Daoy (cell line): ENCODE measurements at regions not wholly inside any gene's neighbourhood (a gene's known extent, or its start where the extent isn't known, plus 50 kb on each side); places are given as distances from the start of the nearest gene placed in this dataset.
"Not testable (repeated sequence)": the region's sequence is repeated elsewhere in the genome, so short reads cannot be mapped to it uniquely, and the experiment has no call there.

Experiments
- DNase-seq: peaks from one replicate; pipeline ENCODE4 v3.0.0-alpha.2; 2015; ENCODE audit warnings: low read depth

DNA sequence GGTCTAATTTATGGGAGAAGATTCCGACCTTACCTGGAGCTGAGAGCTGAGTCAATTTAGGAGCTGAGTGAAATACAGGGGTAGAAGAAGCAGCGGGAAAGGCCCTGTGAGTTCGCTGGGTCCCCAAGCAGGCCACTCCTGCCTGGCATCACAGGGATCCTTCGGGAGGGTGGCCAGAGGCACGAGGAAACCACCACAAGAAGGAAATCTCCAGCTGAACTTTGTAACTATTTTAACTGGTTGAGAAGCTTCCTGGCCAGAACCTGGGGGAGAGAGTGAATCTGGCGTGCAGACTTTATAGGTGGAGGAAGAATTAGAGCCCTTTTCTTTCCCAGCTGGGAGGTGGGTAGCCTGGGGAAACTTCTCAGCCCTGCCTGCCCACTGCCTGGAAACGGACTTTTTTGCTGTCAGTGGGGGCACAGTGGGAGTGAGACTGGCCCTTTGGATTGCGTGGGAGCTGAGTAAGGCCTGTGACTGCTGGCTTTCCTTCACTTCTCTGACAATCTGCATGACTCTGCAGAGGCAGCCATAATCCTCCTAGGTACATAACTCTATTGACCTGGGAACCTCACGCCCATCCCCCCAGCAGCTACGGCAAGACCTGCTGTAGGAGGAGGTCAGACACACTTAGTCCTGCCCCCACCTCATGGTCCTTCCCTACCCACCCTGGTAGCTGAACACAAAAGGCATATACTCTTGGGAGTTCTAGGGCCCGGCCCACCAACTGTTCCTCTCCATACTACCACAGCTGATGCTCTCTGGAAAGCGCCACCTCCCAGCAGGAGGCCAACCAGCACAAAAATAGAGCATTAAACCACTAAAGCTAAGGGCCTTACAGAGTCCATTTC lies 340.7 kb downstream of the CNTN3 start:
- DNase-seq = no peak

- DNase-seq = peak; percentile 5
These were observed 341.4 kb downstream of the CNTN3 start for GRCh38 chr3:74273091-74273490.

DNA sequence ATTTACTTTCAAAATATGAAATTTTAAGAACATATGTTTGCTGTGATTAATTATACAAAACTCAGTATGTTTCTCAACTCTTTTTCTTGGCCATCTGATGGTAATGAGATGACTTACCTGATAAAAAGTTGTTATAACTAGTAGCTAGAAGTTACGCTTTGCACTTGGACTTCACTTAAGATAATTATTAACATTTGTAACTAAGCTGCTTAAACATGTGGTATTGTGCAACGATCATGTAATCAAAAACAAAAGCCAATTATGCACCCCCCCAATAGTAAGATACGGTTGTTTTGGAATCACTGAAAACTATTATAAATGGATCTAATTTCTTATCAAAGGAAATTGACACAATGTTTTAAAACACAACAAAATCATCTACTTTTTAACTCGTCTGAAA lies 342.9 kb downstream of the CNTN3 start:
- DNase-seq = no peak

DNA sequence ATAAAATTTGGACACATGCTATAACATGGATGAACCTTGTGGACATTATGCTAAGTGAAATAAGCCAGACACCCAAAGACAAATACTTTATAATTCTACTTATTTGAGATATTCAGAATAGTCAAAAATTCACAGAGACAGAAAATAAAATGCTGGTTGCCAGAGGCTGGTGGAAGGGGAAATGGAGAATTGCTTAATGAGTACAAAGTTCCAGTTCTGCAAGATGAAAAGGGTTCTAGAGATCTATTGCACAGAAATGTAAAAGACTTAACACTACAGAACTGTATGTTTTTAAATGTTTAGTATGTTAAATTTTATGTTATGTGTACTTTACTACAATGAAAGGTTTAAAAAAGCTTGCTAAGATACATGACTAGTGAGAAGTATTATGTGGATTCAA lies 344.8 kb downstream of the CNTN3 start:
- DNase-seq = no peak

DNA sequence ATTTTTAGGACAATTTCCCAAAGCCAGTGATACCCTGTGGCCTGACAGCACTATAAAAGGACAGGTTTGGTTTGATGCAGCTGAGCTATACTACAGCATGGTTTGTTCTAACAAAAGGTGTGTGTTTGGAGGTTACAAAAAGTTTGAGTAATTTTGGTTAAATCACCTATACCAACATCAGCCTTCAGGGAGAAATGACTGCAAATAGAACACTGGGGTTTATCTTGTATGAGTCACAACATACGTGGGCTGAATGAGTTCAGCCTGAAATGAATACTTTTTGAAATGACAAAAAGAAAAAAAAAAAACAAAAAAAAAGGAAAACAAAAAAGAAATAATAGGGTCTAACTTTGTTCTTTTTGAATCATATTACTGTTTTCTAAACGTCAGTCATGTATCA lies 345.7 kb downstream of the CNTN3 start:
- peak; percentile 4 for DNase-seq

DNA sequence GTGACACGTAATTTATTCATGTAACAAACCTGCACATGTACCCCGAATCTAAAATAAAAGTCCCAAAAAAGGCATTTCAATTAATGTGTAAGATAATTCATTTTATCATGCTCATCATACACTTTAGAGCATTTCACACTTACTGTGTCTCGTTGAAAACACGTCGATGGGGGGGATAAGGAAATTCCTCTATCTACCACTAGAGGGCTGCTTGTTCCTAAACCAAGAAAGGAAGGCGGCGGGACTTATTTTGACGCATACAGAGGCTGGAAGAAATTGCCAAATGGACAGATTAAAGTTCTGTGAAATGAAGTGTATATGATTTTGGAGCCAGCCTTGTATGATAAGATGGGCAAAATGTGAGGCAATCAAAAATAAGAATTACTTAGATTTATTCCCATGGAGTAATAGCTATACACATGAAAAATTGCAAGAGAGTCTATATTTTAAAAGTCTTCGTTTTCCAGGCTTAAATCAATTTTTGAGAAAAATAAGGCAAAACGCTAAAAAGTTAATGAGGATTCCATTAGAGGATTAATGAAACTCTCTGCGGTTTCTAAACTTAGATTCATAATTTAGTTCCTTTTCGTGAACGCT lies 346.8 kb downstream of the CNTN3 start:
- peak; percentile 15 for DNase-seq

- no peak for DNase-seq
These were observed 347.3 kb downstream of the CNTN3 start for GRCh38 chr3:74267131-74267530.

DNA sequence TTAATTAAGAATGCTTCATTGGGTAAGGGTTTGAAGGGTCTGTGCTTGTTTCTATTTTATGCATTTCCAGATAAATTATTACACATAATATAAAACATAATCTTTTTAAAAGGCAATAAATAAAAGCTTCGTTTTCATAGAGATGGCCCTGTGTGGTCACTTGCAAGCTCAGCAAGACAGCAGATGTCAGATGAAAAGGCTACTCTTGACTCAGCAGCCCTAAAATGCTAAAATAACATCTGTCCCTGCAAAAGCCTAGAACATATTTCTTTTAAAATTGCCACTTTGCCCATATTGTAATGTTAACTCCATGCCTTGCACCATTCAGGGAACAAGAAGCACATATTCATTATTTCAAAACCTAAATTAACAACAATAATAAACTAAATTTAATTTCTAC lies 349.4 kb downstream of the CNTN3 start:
- DNase-seq = no peak

DNA sequence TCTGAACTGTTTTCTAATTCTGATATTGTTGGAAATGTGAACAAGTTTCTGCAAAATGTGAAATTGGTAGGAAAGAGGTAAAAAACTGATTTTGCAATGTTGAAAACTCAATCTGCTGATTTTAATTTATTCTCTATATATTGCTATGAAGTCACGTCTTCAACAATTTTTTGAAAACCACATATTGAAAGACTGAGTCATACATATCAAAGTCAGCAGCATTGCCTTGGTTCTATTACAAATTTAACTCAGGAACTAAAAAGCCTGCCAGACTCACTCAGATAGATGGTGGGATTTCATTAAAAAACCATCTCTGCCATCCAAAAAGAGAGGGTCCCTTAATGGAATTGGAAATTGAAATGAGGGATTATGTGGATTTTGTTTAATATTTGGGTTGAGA lies 351.4 kb downstream of the CNTN3 start:
- no peak for DNase-seq

DNA sequence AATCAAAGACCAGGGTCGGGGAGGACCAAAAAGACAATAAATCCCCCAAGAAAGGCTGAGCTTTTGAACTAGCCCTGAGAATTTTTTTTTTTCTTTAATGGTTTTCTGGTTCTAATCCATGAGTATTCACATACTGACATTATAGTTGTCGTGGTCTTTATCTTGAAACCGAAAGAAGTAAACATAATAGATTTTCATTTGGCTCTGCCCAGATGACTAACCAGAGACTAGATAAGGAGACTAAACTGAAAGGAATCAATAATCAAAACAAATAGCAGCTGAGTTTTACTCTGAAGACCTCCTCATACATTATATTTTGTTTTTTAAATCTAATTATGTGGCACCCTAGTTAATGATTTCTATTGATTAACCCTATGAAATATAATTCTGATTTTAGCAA lies 381.4 kb downstream of the CNTN3 start:
- DNase-seq = no peak

GRCh38 chr3:74217467-74217866 lies 397.0 kb downstream of the CNTN3 start:
- DNase-seq = no peak

DNA sequence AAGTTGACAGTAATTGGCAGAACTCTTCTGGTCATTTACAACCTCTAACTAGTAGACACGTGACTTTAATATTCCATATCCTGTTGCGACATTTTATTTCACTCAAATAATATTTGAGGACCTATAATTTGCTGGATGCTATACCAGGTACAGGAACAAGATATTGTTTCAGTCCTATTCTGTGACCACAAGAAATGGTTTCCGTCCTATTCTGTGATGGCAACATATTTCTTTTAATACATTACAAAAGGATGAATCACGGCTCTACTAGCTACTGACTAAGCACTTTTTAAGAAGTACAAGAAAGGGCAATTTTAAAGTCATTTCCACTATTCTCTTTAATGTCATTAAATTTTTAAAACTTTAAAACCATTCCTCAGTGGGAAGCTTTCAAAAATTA lies 400.2 kb downstream of the CNTN3 start:
- no peak for DNase-seq

GRCh38 chr3:74210739-74211138 lies 403.7 kb downstream of the CNTN3 start:
- DNase-seq = no peak

DNA sequence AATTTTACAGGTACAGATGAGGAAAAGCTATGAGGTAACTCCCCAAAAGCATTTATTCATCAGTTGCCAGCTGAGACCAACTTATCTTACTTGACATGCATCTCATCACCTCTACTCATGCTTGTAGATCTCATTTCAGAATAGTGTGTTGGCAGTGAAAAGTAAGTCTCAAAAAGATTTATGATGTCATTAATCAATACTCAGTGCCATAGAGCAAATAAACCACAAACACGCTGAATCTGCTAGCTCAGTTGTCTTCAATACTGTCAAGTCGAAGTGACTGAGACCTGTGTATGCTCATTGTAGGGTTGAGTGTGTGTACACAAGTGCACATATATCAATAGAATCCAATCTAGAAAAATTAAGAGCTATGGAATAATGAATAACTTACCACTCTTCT lies 413.5 kb downstream of the CNTN3 start:
- DNase-seq = no peak

GRCh38 chr3:74178664-74179063 lies 435.8 kb downstream of the CNTN3 start:
- DNase-seq = not testable (repeated sequence)

DNA sequence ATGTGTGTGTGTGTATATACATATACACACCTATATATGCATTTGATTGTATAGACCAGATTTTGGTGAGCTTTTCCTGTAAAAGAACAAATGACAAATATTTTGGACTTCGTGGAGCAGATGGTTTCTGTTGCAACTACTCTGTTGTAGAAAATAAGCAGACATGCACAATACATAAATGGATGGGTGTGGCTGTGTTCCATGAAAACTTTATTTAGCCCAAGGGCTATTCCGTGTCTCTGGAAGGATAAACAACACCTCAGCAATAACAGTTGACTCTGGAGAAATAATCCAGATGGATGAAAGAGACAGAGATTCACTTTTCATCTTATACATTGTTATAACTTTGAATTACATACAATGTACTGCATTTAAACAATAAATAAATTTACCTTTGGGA lies 441.4 kb downstream of the CNTN3 start:
- DNase-seq = no peak

GRCh38 chr3:74167926-74168325 lies 446.5 kb downstream of the CNTN3 start:
- DNase-seq = no peak

DNA sequence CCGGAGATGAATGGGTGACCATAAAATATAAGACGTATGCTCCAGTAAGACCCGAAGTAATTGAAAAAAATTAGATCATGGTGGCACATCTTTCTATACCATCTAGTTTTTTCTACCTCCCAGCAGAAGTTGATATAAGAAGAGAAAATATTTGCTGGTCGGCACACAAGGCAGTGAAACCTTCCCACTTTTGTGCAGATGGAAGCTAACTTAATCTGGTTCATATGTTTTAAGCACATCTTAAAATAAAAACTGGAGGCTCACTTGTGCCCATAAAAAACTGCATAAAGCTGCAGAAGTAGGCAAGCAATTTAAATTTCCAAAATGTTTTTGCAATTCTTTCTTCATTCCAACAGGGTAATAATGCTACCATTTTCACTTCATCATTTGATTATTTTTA lies 449.2 kb downstream of the CNTN3 start:
- DNase-seq = no peak

DNA sequence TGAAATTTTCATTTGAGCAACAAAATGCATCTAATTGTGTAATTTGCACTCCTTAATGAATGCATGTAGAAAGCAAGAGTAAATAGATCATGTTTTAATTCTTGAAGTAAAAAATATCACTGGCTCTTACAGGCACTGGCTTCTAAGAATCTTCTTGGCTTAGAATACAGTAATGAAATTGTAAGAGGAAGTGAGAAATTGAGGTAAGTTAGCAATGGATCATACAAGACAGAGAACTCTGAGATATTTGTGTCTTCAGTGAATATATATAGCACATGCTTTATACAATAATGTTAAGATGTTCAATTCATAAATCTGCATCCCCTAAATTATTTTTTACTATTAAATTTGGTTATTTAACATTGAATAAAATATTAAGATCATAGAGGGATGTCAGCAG lies 465.0 kb downstream of the CNTN3 start:
- no peak for DNase-seq

GRCh38 chr3:74145277-74145676 lies 469.2 kb downstream of the CNTN3 start:
- DNase-seq = no peak

- no peak for DNase-seq
These were observed 474.8 kb downstream of the CNTN3 start for GRCh38 chr3:74139648-74140047.

DNA sequence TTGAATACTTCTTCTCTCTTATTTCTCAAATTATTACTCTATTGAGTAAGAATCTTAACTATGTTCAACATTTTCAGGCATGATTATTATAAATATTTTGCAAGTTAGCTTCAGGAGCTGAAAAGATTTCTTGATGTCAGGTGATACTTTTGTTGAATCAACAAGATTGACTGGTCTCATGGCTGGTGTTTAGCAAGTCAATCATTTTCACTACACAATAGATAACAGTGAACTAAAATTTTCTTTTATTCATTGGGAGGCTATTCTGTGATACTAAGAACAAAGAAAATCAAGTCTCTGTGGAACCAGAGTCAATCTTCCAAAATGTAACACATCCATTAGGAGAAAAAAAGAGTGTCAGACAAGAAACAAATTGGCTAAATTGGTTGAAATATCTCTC lies 476.7 kb downstream of the CNTN3 start:
- no peak for DNase-seq

- DNase-seq = no peak
These were observed 478.7 kb downstream of the CNTN3 start for GRCh38 chr3:74135808-74136207.

DNA sequence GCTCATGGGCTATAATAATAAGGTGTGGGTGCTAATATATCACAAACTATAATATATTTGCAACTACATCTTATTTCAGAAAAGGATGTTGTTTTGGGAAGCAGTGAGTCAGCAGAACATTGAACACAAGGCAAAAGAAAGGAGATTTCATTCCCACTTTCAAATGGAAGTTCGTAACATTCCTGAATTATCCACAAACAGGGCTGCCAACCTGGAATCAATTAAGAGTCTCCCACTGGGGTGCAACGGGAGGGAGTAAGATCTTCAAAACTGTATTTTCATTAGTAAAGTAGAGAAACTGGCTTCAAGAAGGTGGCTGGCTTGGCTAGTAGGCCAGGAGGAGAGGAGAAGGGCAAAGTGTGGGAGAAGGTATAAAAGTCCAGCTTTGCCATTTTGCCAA lies 479.6 kb downstream of the CNTN3 start:
- no peak for DNase-seq
